Mucosa of stomach (tissue), 1 donor: ENCODE measurements at regions not wholly inside any gene's neighbourhood (a gene's known extent, or its start where the extent isn't known, plus 50 kb on each side); places are given as distances from the start of the nearest gene placed in this dataset.

Source experiments
- H3K27me3 ChIP-seq: one replicate; pipeline ENCODE4 v1.7.0; 2013; ENCODE audit warnings: mild to moderate bottlenecking, low read length; ENCODE audit not compliant: control insufficient read depth, insufficient read depth
- H3K36me3 ChIP-seq: one replicate; pipeline ENCODE4 v1.7.0; 2013; ENCODE audit warnings: low read length; ENCODE audit not compliant: control insufficient read depth, insufficient read depth
- H3K4me1 ChIP-seq: one replicate; pipeline ENCODE4 v1.7.0; 2013; ENCODE audit warnings: mild to moderate bottlenecking, low read length; ENCODE audit not compliant: control insufficient read depth, insufficient read depth
- H3K4me3 ChIP-seq: one replicate; pipeline ENCODE4 v1.7.0; 2013; ENCODE audit warnings: low read length
- H3K9ac ChIP-seq: one replicate; pipeline ENCODE4 v1.7.0; 2013; ENCODE audit warnings: mild to moderate bottlenecking, low read length, moderate library complexity
- H3K9me3 ChIP-seq: one replicate; pipeline ENCODE4 v1.7.0; 2013; ENCODE audit warnings: mild to moderate bottlenecking, low read length, moderate library complexity; ENCODE audit not compliant: control insufficient read depth
- donor health status: Pancreatic carcinoma.

DNA sequence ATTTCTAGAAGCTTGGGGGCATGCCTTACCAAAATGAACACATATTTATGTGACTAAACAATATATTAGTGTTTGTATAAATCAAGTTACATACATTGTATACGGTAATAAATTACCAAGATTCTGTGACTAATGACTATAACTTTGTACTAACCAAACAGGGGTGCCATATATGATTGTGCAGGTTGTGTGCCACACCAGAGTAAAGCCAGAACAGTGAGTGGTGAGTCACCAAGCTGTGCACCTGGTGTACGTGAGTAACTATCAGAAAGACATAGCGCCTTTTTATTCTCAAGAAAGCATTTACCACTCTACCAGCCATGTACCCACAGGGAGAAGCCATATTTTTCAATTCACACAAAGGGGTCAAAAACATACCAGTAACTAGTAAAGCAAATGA is 453.2 kb upstream of the PIK3C3 start:
- Histone ChIP-seq H3K4me1 (peaks cover 6% of the 10 kb centered on the region), H3K9ac (no peak overlapping the region), H3K27me3 (no peaks in the 10 kb centered on the region), H3K4me3 (no peak overlapping the region), H3K36me3 (no peaks in the 10 kb centered on the region), H3K9me3 (no peaks in the 10 kb centered on the region)

DNA sequence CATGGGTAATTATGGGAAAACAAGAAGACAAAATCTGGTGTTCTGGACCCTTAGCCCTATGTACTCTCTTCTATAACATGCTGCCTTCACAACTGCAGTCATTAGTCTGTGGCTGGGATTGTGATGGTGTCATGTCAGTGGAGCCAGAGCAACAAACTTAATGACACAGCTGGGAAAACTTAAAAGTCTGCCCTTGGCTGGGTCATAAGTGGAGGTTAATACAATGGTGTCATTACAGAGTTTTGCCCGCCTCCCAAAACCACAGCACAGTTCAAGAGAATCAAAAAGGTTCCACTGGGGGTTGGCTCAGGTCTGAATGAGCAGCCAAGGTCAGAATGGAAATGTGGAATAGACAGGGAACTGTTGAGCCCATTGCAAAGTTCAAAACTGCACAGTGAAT is 455.7 kb upstream of the PIK3C3 start:
- no peaks in the 10 kb centered on the region for H3K9me3 ChIP-seq
- H3K27me3 ChIP-seq, result no peaks in the 10 kb centered on the region
- H3K4me3 ChIP-seq, result no peak overlapping the region
- H3K4me1 ChIP-seq, result peaks cover 6% of the 10 kb centered on the region
- no peaks in the 10 kb centered on the region for H3K36me3 ChIP-seq
- no peak overlapping the region for H3K9ac ChIP-seq

DNA sequence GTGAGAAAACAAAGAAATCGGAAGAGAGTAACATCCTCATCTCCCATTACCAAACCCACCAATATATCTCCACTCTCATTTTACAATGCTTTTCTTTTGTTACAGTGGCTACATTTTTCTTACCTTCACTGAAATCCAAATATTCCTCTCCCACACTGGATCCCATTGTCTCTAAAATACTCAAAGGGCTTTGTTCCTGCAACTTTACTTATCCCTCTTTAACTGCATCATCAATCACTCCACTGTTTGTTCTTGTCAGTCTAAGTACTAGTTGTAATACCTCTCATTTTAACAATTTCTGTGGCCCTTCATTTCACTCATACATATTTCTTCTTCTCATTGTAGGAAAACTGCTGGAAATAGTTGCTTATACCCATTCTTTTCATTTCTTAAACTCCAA is 464.2 kb upstream of the PIK3C3 start:
- no peak overlapping the region for H3K4me3 ChIP-seq

DNA sequence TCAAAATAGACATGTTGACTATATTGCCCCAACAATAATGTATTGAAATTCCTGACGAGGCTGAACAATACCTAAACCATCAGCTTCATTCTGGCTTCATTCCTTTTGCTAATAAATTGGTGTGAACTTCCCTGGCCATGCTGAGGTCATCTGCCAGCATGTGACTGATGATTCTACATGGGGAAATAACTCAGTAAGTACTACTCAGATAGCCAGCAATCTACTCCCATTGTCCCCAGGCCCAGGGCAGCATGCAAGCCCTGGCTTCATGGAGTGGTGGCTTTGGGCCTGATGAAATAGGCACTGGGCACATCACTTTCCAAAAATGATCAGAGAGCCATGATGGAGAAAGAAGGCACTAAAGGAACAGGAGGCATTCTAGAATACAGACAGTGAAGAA is 468.5 kb upstream of the PIK3C3 start:
- no peaks in the 10 kb centered on the region for H3K36me3 ChIP-seq
- H3K27me3 ChIP-seq, result no peaks in the 10 kb centered on the region
- H3K4me3 ChIP-seq, result no peak overlapping the region
- no peak overlapping the region for H3K9ac ChIP-seq
- peaks cover 4% of the 10 kb centered on the region for H3K4me1 ChIP-seq
- no peaks in the 10 kb centered on the region for H3K9me3 ChIP-seq

More for the DNA sequence above, 464.2 kb upstream of the PIK3C3 start:
- H3K36me3 ChIP-seq, result no peaks in the 10 kb centered on the region
- no peak overlapping the region for H3K9ac ChIP-seq
- no peaks in the 10 kb centered on the region for H3K9me3 ChIP-seq
- H3K4me1 ChIP-seq, result peaks cover 4% of the 10 kb centered on the region
- no peaks in the 10 kb centered on the region for H3K27me3 ChIP-seq

DNA sequence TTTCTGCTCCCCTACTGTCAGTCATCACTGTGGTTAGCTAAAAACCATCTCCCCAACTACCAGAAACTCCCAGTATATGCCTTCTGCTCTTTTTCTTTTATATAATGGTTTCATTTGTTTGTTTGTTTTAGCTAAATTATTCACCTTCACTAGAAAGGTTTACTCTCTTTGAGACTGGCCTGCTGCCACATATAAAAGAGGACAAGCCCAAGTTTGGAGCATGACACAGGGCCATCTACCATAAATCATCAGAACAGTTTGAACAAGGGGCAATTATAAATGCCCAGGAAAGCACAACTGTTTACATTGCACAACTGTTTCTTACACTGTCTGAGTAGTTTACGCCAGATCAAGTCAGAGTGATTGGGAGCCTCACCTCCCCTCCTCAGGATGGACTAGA is 471.0 kb upstream of the PIK3C3 start:
- H3K9ac ChIP-seq, result no peak overlapping the region
- no peaks in the 10 kb centered on the region for H3K4me1 ChIP-seq
- H3K9me3 ChIP-seq, result no peaks in the 10 kb centered on the region
- H3K27me3 ChIP-seq, result no peaks in the 10 kb centered on the region
- no peak overlapping the region for H3K4me3 ChIP-seq
- no peaks in the 10 kb centered on the region for H3K36me3 ChIP-seq

DNA sequence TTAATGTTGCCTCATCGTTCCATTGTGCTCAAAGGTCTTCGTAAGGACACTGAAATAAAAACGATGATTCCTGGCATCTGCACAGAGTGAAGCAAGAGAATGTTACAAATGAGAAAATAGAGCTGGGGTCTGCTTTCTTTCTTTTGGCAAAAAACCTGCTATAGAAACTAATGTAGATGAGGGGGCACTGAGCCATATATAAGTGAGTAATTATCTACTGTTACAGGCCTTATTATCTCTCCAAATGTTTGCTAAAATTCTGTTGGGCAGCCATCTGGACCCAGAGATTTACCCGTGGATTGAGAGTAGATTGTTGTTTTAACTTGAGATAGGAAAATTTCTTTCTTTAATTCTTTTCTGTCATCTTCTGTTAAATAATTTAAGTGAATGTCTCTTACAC is 472.5 kb upstream of the PIK3C3 start:
- Histone ChIP-seq H3K4me3 (no peak overlapping the region), H3K27me3 (no peaks in the 10 kb centered on the region), H3K9me3 (no peaks in the 10 kb centered on the region), H3K9ac (no peak overlapping the region), H3K4me1 (no peaks in the 10 kb centered on the region), H3K36me3 (no peaks in the 10 kb centered on the region)

DNA sequence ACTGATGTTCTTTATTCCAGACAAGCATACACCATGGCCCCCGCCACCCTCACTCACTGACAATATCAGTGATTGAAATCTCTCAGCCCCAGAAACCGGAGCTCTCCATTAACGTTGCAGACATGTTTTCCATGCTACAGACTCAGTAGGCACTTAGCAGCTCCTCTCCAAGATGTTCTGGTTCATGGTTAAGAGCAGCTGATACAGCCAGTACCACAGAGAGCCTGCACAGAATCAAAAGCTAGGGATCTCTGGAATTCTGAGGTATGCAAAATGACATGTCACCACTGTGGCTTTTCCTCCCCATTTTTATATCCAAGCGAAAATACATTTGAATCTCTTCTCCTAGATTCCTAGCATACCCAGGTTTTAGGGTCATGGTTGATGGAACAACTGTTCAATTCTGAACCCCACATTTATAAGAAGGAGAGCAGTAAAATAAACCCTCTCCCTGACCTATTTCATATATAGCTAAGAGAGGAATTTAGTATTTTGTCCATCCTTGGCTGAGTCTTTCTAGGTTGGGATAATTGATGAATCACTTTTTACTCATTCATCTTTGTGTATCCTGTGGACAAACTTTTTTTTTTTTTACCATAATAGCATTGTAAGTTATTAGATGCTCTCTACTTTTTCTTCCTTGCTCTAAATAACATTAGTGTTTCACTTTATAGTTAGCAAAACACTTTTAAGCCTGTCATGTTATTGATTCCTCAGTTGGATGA is 488.4 kb upstream of the PIK3C3 start:
- no peak overlapping the region for H3K9ac ChIP-seq
- H3K9me3 ChIP-seq, result no peaks in the 10 kb centered on the region
- peaks cover 3% of the 10 kb centered on the region for H3K27me3 ChIP-seq
- H3K4me3 ChIP-seq, result no peak overlapping the region
- H3K4me1 ChIP-seq, result no peaks in the 10 kb centered on the region
- H3K36me3 ChIP-seq, result no peaks in the 10 kb centered on the region

DNA sequence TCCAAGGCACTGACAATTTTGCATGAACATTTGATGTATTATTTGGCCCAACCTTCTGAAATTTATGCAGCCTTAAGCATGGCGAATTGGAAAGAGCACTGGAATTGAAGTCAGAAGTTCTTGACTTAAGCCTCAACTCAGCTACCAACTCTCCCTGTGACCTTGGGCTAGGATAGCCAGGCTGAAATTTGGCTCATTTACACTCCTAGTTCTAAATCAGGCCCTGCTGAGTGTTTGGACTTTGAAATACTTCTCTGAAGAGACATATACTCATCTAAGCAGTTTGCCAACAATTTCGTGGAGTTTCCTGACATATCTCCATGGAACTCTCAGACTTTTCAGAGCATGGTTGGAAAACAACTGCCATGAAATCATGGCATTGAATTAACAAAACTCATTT is 489.6 kb upstream of the PIK3C3 start:
- H3K9me3 ChIP-seq, result no peaks in the 10 kb centered on the region
- no peaks in the 10 kb centered on the region for H3K36me3 ChIP-seq
- H3K4me1 ChIP-seq, result no peaks in the 10 kb centered on the region
- H3K9ac ChIP-seq, result no peak overlapping the region
- peaks cover 3% of the 10 kb centered on the region for H3K27me3 ChIP-seq
- no peak overlapping the region for H3K4me3 ChIP-seq

DNA sequence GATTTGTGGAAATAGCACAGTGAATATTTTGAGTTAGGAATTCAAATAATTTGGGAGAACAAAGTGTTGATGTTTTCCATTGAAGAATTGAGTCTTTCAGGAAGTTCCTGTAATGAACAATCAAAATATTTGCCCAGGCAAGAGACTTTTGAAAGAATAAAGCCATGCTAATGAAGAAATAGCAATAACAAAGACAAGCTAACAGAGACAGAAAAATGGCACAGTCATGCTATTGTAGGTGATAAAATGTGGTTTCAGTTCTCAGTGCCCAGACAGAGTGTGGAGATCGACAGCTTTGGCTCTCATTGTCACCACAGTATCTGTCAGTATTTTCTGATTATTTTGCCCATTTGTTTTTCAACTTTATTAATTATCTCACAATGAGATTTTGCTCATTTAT is 490.8 kb upstream of the PIK3C3 start:
- Histone ChIP-seq H3K4me1 (no peaks in the 10 kb centered on the region), H3K9ac (no peak overlapping the region), H3K36me3 (no peaks in the 10 kb centered on the region), H3K9me3 (no peaks in the 10 kb centered on the region), H3K27me3 (no peaks in the 10 kb centered on the region), H3K4me3 (no peak overlapping the region)

DNA sequence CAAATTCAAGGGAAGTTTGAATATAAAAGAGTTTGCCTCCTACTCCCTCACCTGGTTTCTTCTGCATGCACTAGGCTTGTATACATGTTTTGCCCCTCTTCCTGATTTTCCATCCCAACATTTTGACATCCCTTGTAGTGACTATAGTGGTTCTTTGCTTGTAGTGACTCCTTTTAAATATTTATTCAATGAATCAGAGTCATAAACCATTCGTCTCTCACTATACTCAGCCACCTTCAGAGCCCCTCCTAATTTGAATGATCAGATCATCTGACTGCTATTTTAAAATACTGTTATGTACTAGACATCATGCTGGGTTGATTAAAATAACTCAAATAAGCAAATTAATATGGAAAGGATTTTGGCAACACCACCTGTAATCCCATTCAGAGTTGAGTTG is 492.1 kb upstream of the PIK3C3 start:
- no peak overlapping the region for H3K9ac ChIP-seq
- H3K36me3 ChIP-seq, result no peaks in the 10 kb centered on the region
- H3K27me3 ChIP-seq, result no peaks in the 10 kb centered on the region
- H3K4me3 ChIP-seq, result no peak overlapping the region
- no peaks in the 10 kb centered on the region for H3K4me1 ChIP-seq
- H3K9me3 ChIP-seq, result no peaks in the 10 kb centered on the region

DNA sequence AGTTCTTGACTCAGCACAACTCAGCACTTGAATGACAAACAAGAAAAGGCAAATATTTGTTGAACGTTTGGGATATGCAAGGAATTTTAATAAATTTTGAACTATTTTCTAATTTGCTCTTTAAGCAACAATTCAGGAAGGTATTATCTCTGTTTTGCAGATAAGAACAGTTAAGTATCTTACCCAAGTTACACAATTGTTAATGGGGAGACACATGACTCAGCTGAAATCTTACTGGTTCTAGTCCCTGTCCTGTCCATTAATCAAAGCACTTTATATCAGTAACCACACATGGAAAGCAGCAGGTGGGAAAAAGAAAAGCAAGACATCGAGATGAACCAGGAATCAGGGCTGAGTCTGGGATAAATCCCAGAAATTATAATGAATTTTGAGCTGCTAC is 493.9 kb upstream of the PIK3C3 start:
- no peaks in the 10 kb centered on the region for H3K4me1 ChIP-seq
- H3K36me3 ChIP-seq, result no peaks in the 10 kb centered on the region
- H3K9me3 ChIP-seq, result no peaks in the 10 kb centered on the region
- no peaks in the 10 kb centered on the region for H3K27me3 ChIP-seq
- no peak overlapping the region for H3K4me3 ChIP-seq
- H3K9ac ChIP-seq, result no peak overlapping the region

DNA sequence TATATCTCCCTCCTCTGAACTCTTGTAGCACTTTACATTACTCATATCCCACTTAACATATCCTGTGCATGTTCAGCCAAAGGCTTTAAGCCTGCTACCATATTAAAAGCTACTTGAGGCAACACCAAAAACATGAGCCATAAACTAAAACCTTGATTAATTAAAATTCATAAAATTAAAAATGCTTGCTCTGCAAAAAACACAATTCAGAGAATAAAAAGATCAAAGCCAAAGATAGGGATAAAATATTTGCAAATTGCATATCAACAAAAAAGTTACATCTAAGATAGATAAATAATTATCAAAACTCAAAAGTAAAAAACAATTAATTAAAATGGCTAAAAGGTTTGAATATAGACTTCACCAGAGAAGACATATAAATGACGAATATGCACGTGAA is 495.4 kb upstream of the PIK3C3 start:
- Histone ChIP-seq H3K9me3 (no peaks in the 10 kb centered on the region), H3K9ac (no peak overlapping the region), H3K36me3 (no peaks in the 10 kb centered on the region), H3K27me3 (no peaks in the 10 kb centered on the region), H3K4me1 (no peaks in the 10 kb centered on the region), H3K4me3 (no peak overlapping the region)

DNA sequence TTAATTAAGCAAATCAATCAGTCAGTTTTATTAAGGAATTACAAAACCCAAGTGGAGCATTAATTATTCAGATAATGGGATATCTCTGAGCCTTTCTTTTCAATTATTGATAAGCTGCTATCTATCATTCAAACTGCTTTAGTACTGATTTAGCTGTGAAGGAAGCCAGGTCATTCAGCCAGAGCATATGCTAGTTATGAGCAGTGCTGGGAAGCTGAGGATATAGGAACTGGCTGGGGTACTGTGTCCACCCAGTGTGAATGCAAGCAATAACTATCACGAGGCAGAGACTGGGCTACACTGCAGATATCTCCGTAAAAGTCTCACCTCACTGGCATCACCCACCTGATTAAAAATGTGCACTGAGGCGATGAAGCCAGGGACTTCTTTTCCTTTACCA is 496.7 kb upstream of the PIK3C3 start:
- no peaks in the 10 kb centered on the region for H3K27me3 ChIP-seq
- H3K9ac ChIP-seq, result no peak overlapping the region
- H3K36me3 ChIP-seq, result no peaks in the 10 kb centered on the region
- no peaks in the 10 kb centered on the region for H3K9me3 ChIP-seq
- H3K4me3 ChIP-seq, result no peak overlapping the region
- H3K4me1 ChIP-seq, result no peaks in the 10 kb centered on the region
